Heart right ventricle (tissue), 16 donors: ENCODE measurements at regions not wholly inside any gene's neighbourhood (a gene's known extent, or its start where the extent isn't known, plus 50 kb on each side); places are given as distances from the start of the nearest gene placed in this dataset.

ENCODE experiments used
- ATAC-seq, 8 donors: fragments of 200-7000 bp; cut with Tn5 transposase; one replicate each; pipeline ENCODE4 v1.9.1; 2020; ENCODE audit warnings: mild to moderate bottlenecking in 8 of 8, moderate library complexity in 8 of 8, moderate number of reproducible peaks in 1 of 8
- DNase-seq, 2 donors: peaks; one replicate each; pipeline ENCODE4 v3.0.0-alpha.2; 2020
- H3K27ac ChIP-seq, 10 donors: fragments of 200-600 bp; sonication (generic) in 2 of 10; one replicate each; pipeline versions ENCODE4 v1.5.0 to v1.8.0; 2020 to 2022; ENCODE audit warnings: mild to moderate bottlenecking in 3 of 10
- H3K27me3 ChIP-seq, 7 donors: fragments of 200-600 bp; one replicate each; pipeline ENCODE4 v1.8.0; 2021 to 2022; ENCODE audit warnings: mild to moderate bottlenecking in 2 of 7
- H3K36me3 ChIP-seq, 9 donors: fragments of 200-600 bp; sonication (generic) in 1 of 9; one replicate each; pipeline versions ENCODE4 v1.5.0 to v1.8.0; 2020 to 2022; ENCODE audit warnings: mild to moderate bottlenecking in 2 of 9
- H3K4me1 ChIP-seq, 9 donors: fragments of 200-600 bp; sonication (generic) in 1 of 9; one replicate each; pipeline versions ENCODE4 v1.5.0 to v1.8.0; 2020 to 2022; ENCODE audit warnings: mild to moderate bottlenecking in 4 of 9
- H3K4me3 ChIP-seq, 10 donors: fragments of 200-600 bp; sonication (generic) in 2 of 10; one replicate each; pipeline versions ENCODE4 v1.5.0 to v1.8.0; 2020 to 2022; ENCODE audit warnings: mild to moderate bottlenecking in 7 of 10, moderate library complexity in 2 of 10
- H3K9me3 ChIP-seq, 11 donors: fragments of 200-600 bp in 10 of 11; sonication (generic) in 2 of 11; one replicate each; pipeline versions ENCODE4 v1.5.0 to v1.8.0; 2013 to 2022; ENCODE audit warnings: mild to moderate bottlenecking in 2 of 11, control low read depth in 1 of 11, moderate library complexity in 1 of 11
- WGBS, 2 donors: extraction: QIAGEN DNeasy Blood & Tissue Kit; methylation state at CpG; one replicate each; pipeline ENCODE4 v1.1.7; 2013; ENCODE audit warnings: inconsistent platforms in 1 of 2; 5-methylcytosine and 5-hydroxymethylcytosine counted together
- intact Hi-C, 10 donors: fragments of 100-400 bp; cut with DNase I; formaldehyde crosslinking; loops; one replicate each; pipeline versions ENCODE4 v1.11.1 to v1.14.2; 2022
- TF ChIP-seq, protein P1 (sequence below), 9 donors: fragments of 200-600 bp; sonication (generic) in 2 of 9; IDR thresholded peaks; one replicate each; pipeline versions ENCODE4 v1.5.0 to v1.8.0; 2021 to 2022; ENCODE audit warnings: antibody characterized with exemption in 9 of 9, mild to moderate bottlenecking in 5 of 9, moderate library complexity in 1 of 9
- donor health status: Arrhythmogenic right ventricular cardiomyopathy.
- donor health status: ischemic (EF 13 %, LVEDD 7.1; RV severe dilation, severe dysfunction).
- donor health status: healthy with polysubstance abuse.
- donor health status: DM: no; HTN: yes; CAD: no.
- donor health status: DM: no; HTN: no; CAD: no.
- donor health status: ischemic (EF 25% LVEDD 6.9; RV normal size, moderate dysfunction).
- donor health status: ischemic (EF 25% LVEDD 5.7; RV mildly dilated, moderate dysfunction).
- donor health status: healthy.
- donor health status: DM: yes; HTN: yes; CAD: no.
- donor health status: Ischemic cardiomyopathy.
- donor health status: ischemic (EF 35%, LVEDD 5.7; RV mildly dilated, moderate dysfunction).
- donor health status: nonischemic (EF 11% LVEDD 7.7; RV severe dilation, severe dysfunction).
- donor health status: DM: yes; HTN: yes; CAD: no.
- donor health status: PGD.
- donor health status: ischemic (EF 29% LVEDD 5.4; RV normal size, mild dysfunction).
- donor health status: nonischemic (EF 23%, LVEDD 6.1; RV moderate dilation, normal function).

DNA sequence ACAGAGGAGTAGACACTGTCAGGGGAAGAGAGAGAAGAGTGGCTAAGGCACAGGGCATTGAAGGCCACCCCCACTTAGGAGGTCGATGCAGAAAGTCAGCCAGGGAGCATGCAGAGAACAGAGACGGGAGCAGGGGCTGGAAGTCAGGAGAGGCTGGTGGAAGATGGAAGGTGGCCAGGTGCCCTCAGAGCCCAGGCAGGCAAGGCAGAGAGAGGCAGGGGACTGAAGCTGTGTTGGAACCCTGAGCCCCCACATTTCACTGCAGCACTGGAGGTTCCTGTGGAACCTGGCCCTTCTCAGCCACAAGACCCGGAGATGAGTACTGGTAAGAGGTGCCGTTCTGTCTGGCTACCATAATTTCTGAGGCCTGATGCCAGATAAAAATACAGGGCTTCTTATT, 238.3 kb upstream of the NCAM1 start:
- no peaks in the 10 kb centered on the region for H3K36me3 ChIP-seq
- WGBS, 2 donors: 74 to 78% methylated on average over 4 of the region's 4 CpGs
- no peak for ATAC-seq
- no peak for DNase-seq
- H3K27ac ChIP-seq: no peak overlapping the region
- H3K4me1 ChIP-seq: no peaks in the 10 kb centered on the region
- H3K27me3 ChIP-seq: peaks cover 0 to 3% (median 0%) of the 10 kb centered on the region in 7 donors
- no peaks in the 10 kb centered on the region for H3K9me3 ChIP-seq
- no peak overlapping the region for H3K4me3 ChIP-seq
- TF ChIP-seq, protein P1, sequence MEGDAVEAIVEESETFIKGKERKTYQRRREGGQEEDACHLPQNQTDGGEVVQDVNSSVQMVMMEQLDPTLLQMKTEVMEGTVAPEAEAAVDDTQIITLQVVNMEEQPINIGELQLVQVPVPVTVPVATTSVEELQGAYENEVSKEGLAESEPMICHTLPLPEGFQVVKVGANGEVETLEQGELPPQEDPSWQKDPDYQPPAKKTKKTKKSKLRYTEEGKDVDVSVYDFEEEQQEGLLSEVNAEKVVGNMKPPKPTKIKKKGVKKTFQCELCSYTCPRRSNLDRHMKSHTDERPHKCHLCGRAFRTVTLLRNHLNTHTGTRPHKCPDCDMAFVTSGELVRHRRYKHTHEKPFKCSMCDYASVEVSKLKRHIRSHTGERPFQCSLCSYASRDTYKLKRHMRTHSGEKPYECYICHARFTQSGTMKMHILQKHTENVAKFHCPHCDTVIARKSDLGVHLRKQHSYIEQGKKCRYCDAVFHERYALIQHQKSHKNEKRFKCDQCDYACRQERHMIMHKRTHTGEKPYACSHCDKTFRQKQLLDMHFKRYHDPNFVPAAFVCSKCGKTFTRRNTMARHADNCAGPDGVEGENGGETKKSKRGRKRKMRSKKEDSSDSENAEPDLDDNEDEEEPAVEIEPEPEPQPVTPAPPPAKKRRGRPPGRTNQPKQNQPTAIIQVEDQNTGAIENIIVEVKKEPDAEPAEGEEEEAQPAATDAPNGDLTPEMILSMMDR (IDR thresholded peaks at IDR 0.05): no peak
- intact Hi-C loops: no loop called here

DNA sequence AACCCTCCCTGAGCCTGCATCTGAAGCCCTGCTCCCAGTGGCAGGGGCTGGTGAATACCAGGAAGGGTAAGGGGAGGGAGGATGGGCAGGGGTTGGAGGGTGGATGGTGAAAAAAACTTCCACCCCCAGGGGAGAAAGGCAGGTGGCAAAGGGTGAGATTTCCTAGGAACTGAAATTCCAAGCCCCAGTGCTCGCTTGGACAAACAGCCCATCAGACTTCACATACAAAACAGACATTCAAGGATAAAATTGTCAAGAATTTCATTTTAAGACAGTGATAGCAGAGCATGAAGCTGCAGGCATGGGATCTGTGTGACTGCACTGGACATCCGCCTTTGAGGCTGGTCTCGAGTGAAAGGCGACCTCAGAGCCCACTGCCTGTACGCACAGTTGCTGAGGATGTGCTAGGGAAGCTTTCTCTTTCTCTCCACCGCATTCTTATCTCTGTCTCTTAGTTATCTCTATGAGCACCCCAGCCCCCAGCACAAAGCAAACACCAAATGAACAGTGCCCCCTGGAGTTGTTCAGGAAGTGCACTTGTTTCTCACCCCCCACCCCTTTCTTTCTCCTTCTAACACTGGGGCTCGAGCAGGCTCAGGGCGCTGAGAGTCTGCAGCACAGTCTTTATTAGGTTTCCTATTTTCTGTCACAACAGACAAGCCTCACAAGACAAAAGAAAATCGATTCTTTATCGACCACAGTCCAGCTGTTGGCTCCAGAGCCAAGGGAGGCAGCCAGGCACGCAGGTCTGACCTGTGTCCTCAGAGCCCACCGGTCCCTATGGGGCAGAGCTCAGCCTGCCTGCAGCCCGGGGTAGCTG, 237.3 kb upstream of the NCAM1 start:
- intact Hi-C loops: no loop called here
- Histone ChIP-seq H3K27me3 (peaks cover 0 to 3% (median 0%) of the 10 kb centered on the region in 7 donors), H3K36me3 (no peaks in the 10 kb centered on the region), H3K27ac (no peak overlapping the region), H3K9me3 (no peaks in the 10 kb centered on the region), H3K4me1 (no peaks in the 10 kb centered on the region), H3K4me3 (no peak overlapping the region)
- no peak for DNase-seq
- no peak for ATAC-seq
- TF ChIP-seq, protein P1 (IDR thresholded peaks at IDR 0.05): no peak
- 61 to 77% methylated on average over 13 of the region's 13 CpGs for WGBS, 2 donors

DNA sequence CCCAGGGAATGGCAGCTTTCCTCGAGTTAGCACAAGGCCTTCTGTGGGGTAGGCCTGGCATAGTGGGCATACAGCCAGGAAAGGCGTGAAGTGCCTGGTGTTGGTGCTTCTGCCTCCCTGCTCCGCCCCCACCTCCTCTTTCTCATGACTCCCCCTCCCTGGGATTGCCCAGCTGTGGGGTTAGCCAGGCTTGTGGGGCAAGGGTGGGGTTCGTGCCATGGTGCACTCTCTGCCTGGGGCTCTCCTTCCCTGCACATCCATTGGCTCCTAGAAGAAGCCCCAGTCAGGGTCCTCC, 236.8 kb upstream of the NCAM1 start:
- Histone ChIP-seq H3K4me3 (no peak overlapping the region), H3K27ac (no peak overlapping the region), H3K27me3 (peaks cover 0 to 3% (median 0%) of the 10 kb centered on the region in 7 donors), H3K36me3 (no peaks in the 10 kb centered on the region), H3K9me3 (no peaks in the 10 kb centered on the region), H3K4me1 (no peaks in the 10 kb centered on the region)
- TF ChIP-seq, protein P1 (IDR thresholded peaks at IDR 0.05): no peak
- intact Hi-C loops: no loop called here
- WGBS, 2 donors: 73 to 84% methylated on average over 4 of the region's 4 CpGs
- DNase-seq (no peak), ATAC-seq (peak in 1 of 8 donors; percentile 14)

DNA sequence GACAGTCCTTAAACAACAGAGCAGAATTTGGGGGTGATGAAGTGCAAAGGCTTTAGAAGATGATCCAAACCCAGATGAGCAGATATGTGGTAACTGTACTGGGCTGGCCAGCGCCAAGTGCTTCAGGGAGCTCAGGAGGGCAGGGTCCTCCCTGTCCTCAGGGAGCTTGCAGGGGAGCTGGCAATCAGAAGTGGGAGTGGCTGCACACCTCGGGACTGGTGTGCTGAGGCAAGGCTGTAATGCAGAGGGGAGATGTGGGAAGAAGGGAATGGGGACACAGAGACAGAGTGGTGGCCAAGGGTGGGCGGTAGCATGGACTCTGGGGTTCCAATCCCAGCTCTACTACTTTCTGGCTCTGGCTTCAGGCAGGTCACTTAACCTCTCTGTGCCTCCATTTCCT, 235.6 kb upstream of the NCAM1 start:
- Histone ChIP-seq H3K4me1 (no peaks in the 10 kb centered on the region), H3K36me3 (no peaks in the 10 kb centered on the region), H3K9me3 (no peaks in the 10 kb centered on the region), H3K4me3 (no peak overlapping the region), H3K27ac (no peak overlapping the region), H3K27me3 (peaks cover 0 to 3% (median 0%) of the 10 kb centered on the region in 7 donors)
- DNase-seq: no peak
- intact Hi-C loops: no loop called here
- 81 to 86% methylated on average over 3 of the region's 3 CpGs for WGBS, 2 donors
- ATAC-seq: no peak
- TF ChIP-seq, protein P1 (IDR thresholded peaks at IDR 0.05): no peak
